ENCODE measurements at regions not wholly inside any gene's neighbourhood (a gene's known extent, or its start where the extent isn't known, plus 50 kb on each side); places are given as distances from the start of the nearest gene placed in this dataset.

GRCh38 chr15:56831467-56832005, 86.9 kb upstream of the TCF12 start:
- DNase-seq (ENCODE audit: low spot score) (no peak), ATAC-seq (no peak)
- Mint-ChIP-seq H3K36me3 (no peaks in the 10 kb centered on the region), H3K4me1 (no peaks in the 10 kb centered on the region), H3K9me3 (no peaks in the 10 kb centered on the region), H3K4me3 (no peak overlapping the region), H3K27me3 (ENCODE audit: low read depth) (no peaks in the 10 kb centered on the region; the same call in 1 of the 2 replicates), H3K27ac (no peak overlapping the region)
- POLR2A ChIA-PET = no interaction called here
- TF ChIP-seq ZNF219 (CRISPR knock-in tag; IDR thresholded peaks at IDR 0.05; ENCODE audit: borderline replicate concordance) = no peak
- TF ChIP-seq GRHL2 (CRISPR knock-in tag; IDR thresholded peaks at IDR 0.05; ENCODE audit: insufficient replicate concordance, severe bottlenecking) = no peak
- no peak for TF ChIP-seq HMGA2 (CRISPR knock-in tag; IDR thresholded peaks at IDR 0.05)
- CTCF ChIA-PET = no interaction called here

- DNase-seq (ENCODE audit: low spot score) = no peak
- Mint-ChIP-seq H3K9me3 (no peaks in the 10 kb centered on the region), H3K4me3 (no peak overlapping the region), H3K36me3 (no peaks in the 10 kb centered on the region), H3K4me1 (peaks cover 2% of the 10 kb centered on the region; the same call in 1 of the 2 replicates), H3K27ac (no peak overlapping the region), H3K27me3 (ENCODE audit: low read depth) (no peaks in the 10 kb centered on the region)
- no peak for ATAC-seq
- CTCF ChIA-PET = interaction anchor here (0.6 kb wide), 1 partner anchor 503 kb away, joined by 4 read pairs; no protein-coding TSS in a partner anchor
- POLR2A ChIA-PET = no interaction called here
- TF ChIP-seq ZNF416 (CRISPR knock-in tag; IDR thresholded peaks at IDR 0.05) (no peak), TEAD1 (CRISPR knock-in tag; IDR thresholded peaks at IDR 0.05) (no peak), TEAD4 (CRISPR knock-in tag; IDR thresholded peaks at IDR 0.05) (no peak), ATF6 (CRISPR knock-in tag; IDR thresholded peaks at IDR 0.05) (no peak), MLX (CRISPR knock-in tag; IDR thresholded peaks at IDR 0.05) (no peak), JAZF1 (CRISPR knock-in tag; IDR thresholded peaks at IDR 0.05) (no peak)
Measured at GRCh38 chr15:56824175-56824574, 90.9 kb upstream of the ZNF280D start.

- ATAC-seq (peak; percentile 95), DNase-seq (ENCODE audit: low spot score) (peak; percentile 64)
- CTCF ChIA-PET = interaction anchor here (0.8 to 1.5 kb wide), 8 partner anchors 48 to 484 kb away, joined by 3 to 7 read pairs (median 4); no protein-coding TSS in a partner anchor
- Mint-ChIP-seq H3K4me3 (no peak overlapping the region), H3K4me1 (peaks cover 2% of the 10 kb centered on the region; the same call in 1 of the 2 replicates), H3K27me3 (ENCODE audit: low read depth) (no peaks in the 10 kb centered on the region), H3K27ac (no peak overlapping the region), H3K36me3 (no peaks in the 10 kb centered on the region), H3K9me3 (no peaks in the 10 kb centered on the region)
- TF ChIP-seq CTCF (IDR thresholded peaks at IDR 0.05) (peak; percentile 45), ZNF512 (CRISPR knock-in tag; IDR thresholded peaks at IDR 0.05; ENCODE audit: borderline replicate concordance) (no peak)
- POLR2A ChIA-PET = no interaction called here
Measured at GRCh38 chr15:56821721-56822425, 88.6 kb upstream of the ZNF280D start.

- POLR2A ChIA-PET = no interaction called here
- CTCF ChIA-PET = no interaction called here
- ATAC-seq = no peak
- TF ChIP-seq PREB (CRISPR knock-in tag; IDR thresholded peaks at IDR 0.05; ENCODE audit: borderline replicate concordance) (no peak), SP1 (CRISPR knock-in tag; conservative IDR thresholded peaks at IDR 0.05) (no peak), ERG (CRISPR knock-in tag; IDR thresholded peaks at IDR 0.05) (no peak), FOXK1 (CRISPR knock-in tag; IDR thresholded peaks at IDR 0.05) (no peak), ZNF396 (CRISPR knock-in tag; IDR thresholded peaks at IDR 0.05; ENCODE audit: borderline replicate concordance) (no peak), JAZF1 (CRISPR knock-in tag; IDR thresholded peaks at IDR 0.05) (no peak), ATF3 (CRISPR knock-in tag; conservative IDR thresholded peaks at IDR 0.05) (no peak), GTF2I (CRISPR knock-in tag; conservative IDR thresholded peaks at IDR 0.05) (no peak), ZNF138 (CRISPR knock-in tag; conservative IDR thresholded peaks at IDR 0.05) (no peak), ZNF121 (CRISPR knock-in tag; IDR thresholded peaks at IDR 0.05) (no peak)
Measured at GRCh38 chr15:56820333-56820732, 87.0 kb upstream of the ZNF280D start.

More at GRCh38 chr15:56820333-56820732, 87.0 kb upstream of the ZNF280D start:
- Mint-ChIP-seq H3K4me3 (no peak overlapping the region), H3K27ac (no peak overlapping the region), H3K27me3 (ENCODE audit: low read depth) (no peaks in the 10 kb centered on the region), H3K9me3 (no peaks in the 10 kb centered on the region), H3K4me1 (peaks cover 2% of the 10 kb centered on the region; the same call in 1 of the 2 replicates), H3K36me3 (no peaks in the 10 kb centered on the region)
- DNase-seq (ENCODE audit: low spot score) = no peak

Data from WTC11 (cell line).